Astrocyte (in vitro differentiated cells and primary cell): ENCODE measurements at regions not wholly inside any gene's neighbourhood (a gene's known extent, or its start where the extent isn't known, plus 50 kb on each side); places are given as distances from the start of the nearest gene placed in this dataset.

Experiments
- DNase-seq: peaks from one replicate; pipeline ENCODE4 v3.0.0-alpha.2; 2010; ENCODE audit warnings: low read depth
- FAIRE-seq: peaks from 2 replicates; lab custom pipeline; 2011; peaks lifted over from hg19 to GRCh38; lab: Jason Lieb, UNC
- H2AFZ ChIP-seq: 2 replicates; pipeline ENCODE4 v1.6.0; 2012; ENCODE audit warnings: low read depth, low read length, inconsistent platforms
- H3K27ac ChIP-seq: 2 replicates; pipeline ENCODE4 v1.5.1; 2011; ENCODE audit warnings: low read depth, low read length, inconsistent platforms
- H3K27me3 ChIP-seq: 2 replicates; pipeline ENCODE4 v1.6.0; 2011; ENCODE audit warnings: low read length, inconsistent platforms; ENCODE audit not compliant: insufficient read depth
- H3K36me3 ChIP-seq: 2 replicates; pipeline ENCODE4 v1.5.1; 2011; ENCODE audit warnings: low read length, inconsistent platforms; ENCODE audit not compliant: insufficient read depth
- H3K4me1 ChIP-seq: 2 replicates; pipeline ENCODE4 v1.5.1; 2011; ENCODE audit warnings: low read length, inconsistent platforms; ENCODE audit not compliant: insufficient read depth
- H3K4me2 ChIP-seq: 2 replicates; pipeline ENCODE4 v1.6.0; 2012; ENCODE audit warnings: low read length, inconsistent platforms
- H3K4me3 ChIP-seq: 2 replicates; pipeline ENCODE4 v1.5.1; 2011; ENCODE audit warnings: low read depth, mild to moderate bottlenecking, low read length, inconsistent platforms; ENCODE audit not compliant: insufficient read depth
- H3K79me2 ChIP-seq: 2 replicates; pipeline ENCODE4 v1.6.0; 2012; ENCODE audit warnings: mild to moderate bottlenecking, low read length, inconsistent platforms; ENCODE audit not compliant: insufficient read depth
- H3K9ac ChIP-seq: 2 replicates; pipeline ENCODE4 v1.6.0; 2012; ENCODE audit warnings: mild to moderate bottlenecking, low read length, inconsistent platforms
- H3K9me3 ChIP-seq: 2 replicates; pipeline ENCODE4 v1.5.1; 2012; ENCODE audit warnings: low read depth, mild to moderate bottlenecking, low read length, inconsistent platforms; ENCODE audit not compliant: insufficient read depth
- H4K20me1 ChIP-seq: 2 replicates; pipeline ENCODE4 v1.6.0; 2012; ENCODE audit warnings: low read length, inconsistent platforms; ENCODE audit not compliant: insufficient read depth
- H3K27ac Mint-ChIP-seq: one replicate; pipeline ENCODE4 v1.8.0; 2021; ENCODE audit warnings: mild to moderate bottlenecking, mixed read lengths; ENCODE audit not compliant: unreplicated experiment
- H3K27me3 Mint-ChIP-seq: one replicate; pipeline ENCODE4 v1.8.0; 2021; ENCODE audit warnings: low read depth, mixed read lengths; ENCODE audit not compliant: unreplicated experiment
- H3K36me3 Mint-ChIP-seq: one replicate; pipeline ENCODE4 v1.8.0; 2021; ENCODE audit warnings: low read depth, mixed read lengths; ENCODE audit not compliant: unreplicated experiment
- H3K4me1 Mint-ChIP-seq: one replicate; pipeline ENCODE4 v1.8.0; 2021; ENCODE audit warnings: low read depth, mixed read lengths; ENCODE audit not compliant: unreplicated experiment
- H3K4me3 Mint-ChIP-seq: one replicate; pipeline ENCODE4 v1.8.0; 2021; ENCODE audit warnings: mild to moderate bottlenecking, moderate library complexity, mixed read lengths; ENCODE audit not compliant: unreplicated experiment
- H3K9me3 Mint-ChIP-seq: one replicate; pipeline ENCODE4 v1.8.0; 2021; ENCODE audit warnings: mild to moderate bottlenecking, mixed read lengths; ENCODE audit not compliant: unreplicated experiment
- EZH2 ChIP-seq: IDR thresholded peaks from 2 replicates; pipeline ENCODE4 v1.6.1; 2012; ENCODE audit warnings: mild to moderate bottlenecking, low read length, inconsistent platforms; ENCODE audit not compliant: insufficient read depth
- TF ChIP-seq, protein P1 (sequence below): IDR thresholded peaks from 2 replicates; pipeline ENCODE4 v1.5.1; 2011; ENCODE audit warnings: low read depth, mild to moderate bottlenecking, inconsistent platforms, low read length, moderate library complexity; ENCODE audit not compliant: insufficient read depth

- H3K9me3 ChIP-seq: peaks cover 5% of the 10 kb centered on the region
- H3K4me3 Mint-ChIP-seq: no peak overlapping the region
These were observed 80.3 kb upstream of the ABHD2 start for GRCh38 chr15:89007989-89008388.

DNA sequence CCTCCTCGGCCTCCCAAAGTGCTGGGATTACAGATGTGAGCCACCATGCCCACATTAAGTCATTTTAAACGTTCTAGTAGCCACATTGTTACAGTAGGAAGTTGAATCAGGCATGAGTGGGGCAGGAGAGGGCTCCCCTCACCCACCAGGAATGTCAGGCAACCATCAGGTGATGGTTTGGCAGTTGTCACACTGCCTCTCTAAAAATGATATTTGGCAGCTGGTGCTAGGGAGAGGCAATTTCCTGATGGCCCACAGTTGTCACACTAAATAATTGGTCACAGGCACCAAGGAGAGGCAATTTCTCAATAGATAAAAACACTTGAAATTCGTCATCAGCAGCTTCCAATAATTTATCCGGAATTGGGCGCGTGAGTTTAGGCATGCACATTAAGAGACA lies 79.2 kb upstream of the ABHD2 start:
- Histone ChIP-seq H3K9me3 (peaks cover 5% of the 10 kb centered on the region), H3K4me2 (no peak overlapping the region), H3K4me1 (no peaks in the 10 kb centered on the region), H4K20me1 (no peaks in the 10 kb centered on the region), H3K9ac (no peak overlapping the region), H2AFZ (no peak overlapping the region), H3K36me3 (no peaks in the 10 kb centered on the region), H3K4me3 (no peak overlapping the region), H3K27me3 (no peaks in the 10 kb centered on the region), H3K79me2 (no peaks in the 10 kb centered on the region), H3K27ac (no peak overlapping the region)
- no peak for FAIRE-seq
- no peak overlapping the region for H3K4me3 Mint-ChIP-seq
- H3K36me3 Mint-ChIP-seq: no peaks in the 10 kb centered on the region
- H3K27ac Mint-ChIP-seq: no peak overlapping the region
- H3K27me3 Mint-ChIP-seq: peaks cover 9% of the 10 kb centered on the region
- TF ChIP-seq, protein P1, sequence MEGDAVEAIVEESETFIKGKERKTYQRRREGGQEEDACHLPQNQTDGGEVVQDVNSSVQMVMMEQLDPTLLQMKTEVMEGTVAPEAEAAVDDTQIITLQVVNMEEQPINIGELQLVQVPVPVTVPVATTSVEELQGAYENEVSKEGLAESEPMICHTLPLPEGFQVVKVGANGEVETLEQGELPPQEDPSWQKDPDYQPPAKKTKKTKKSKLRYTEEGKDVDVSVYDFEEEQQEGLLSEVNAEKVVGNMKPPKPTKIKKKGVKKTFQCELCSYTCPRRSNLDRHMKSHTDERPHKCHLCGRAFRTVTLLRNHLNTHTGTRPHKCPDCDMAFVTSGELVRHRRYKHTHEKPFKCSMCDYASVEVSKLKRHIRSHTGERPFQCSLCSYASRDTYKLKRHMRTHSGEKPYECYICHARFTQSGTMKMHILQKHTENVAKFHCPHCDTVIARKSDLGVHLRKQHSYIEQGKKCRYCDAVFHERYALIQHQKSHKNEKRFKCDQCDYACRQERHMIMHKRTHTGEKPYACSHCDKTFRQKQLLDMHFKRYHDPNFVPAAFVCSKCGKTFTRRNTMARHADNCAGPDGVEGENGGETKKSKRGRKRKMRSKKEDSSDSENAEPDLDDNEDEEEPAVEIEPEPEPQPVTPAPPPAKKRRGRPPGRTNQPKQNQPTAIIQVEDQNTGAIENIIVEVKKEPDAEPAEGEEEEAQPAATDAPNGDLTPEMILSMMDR: no peak
- no peak for TF ChIP-seq EZH2
- no peaks in the 10 kb centered on the region for H3K4me1 Mint-ChIP-seq
- H3K9me3 Mint-ChIP-seq: peaks cover 8% of the 10 kb centered on the region
- DNase-seq: no peak

More at GRCh38 chr15:89007989-89008388, 80.3 kb upstream of the ABHD2 start:
- no peaks in the 10 kb centered on the region for H3K36me3 Mint-ChIP-seq
- H3K9me3 Mint-ChIP-seq: peaks cover 3% of the 10 kb centered on the region
- no peak overlapping the region for H3K27ac Mint-ChIP-seq
- H2AFZ ChIP-seq: no peak overlapping the region
- no peak for FAIRE-seq
- no peak overlapping the region for H3K4me3 ChIP-seq
- no peaks in the 10 kb centered on the region for H3K27me3 ChIP-seq
- peaks cover under 1% of the 10 kb centered on the region for H3K4me1 Mint-ChIP-seq
- H4K20me1 ChIP-seq: no peaks in the 10 kb centered on the region
- H3K4me1 ChIP-seq: no peaks in the 10 kb centered on the region
- TF ChIP-seq, protein P1: no peak
- TF ChIP-seq EZH2: no peak
- no peaks in the 10 kb centered on the region for H3K79me2 ChIP-seq
- no peak overlapping the region for H3K27ac ChIP-seq
- no peaks in the 10 kb centered on the region for H3K36me3 ChIP-seq
- H3K9ac ChIP-seq: no peak overlapping the region
- no peak overlapping the region for H3K4me2 ChIP-seq
- no peak for DNase-seq
- H3K27me3 Mint-ChIP-seq: peaks cover 9% of the 10 kb centered on the region

GRCh38 chr15:89015412-89016097 lies 72.7 kb upstream of the ABHD2 start:
- FAIRE-seq (no peak), DNase-seq (no peak)
- H3K4me1 Mint-ChIP-seq: peaks cover 11% of the 10 kb centered on the region
- H3K79me2 ChIP-seq: no peaks in the 10 kb centered on the region
- no peaks in the 10 kb centered on the region for H3K36me3 ChIP-seq
- no peak overlapping the region for H3K27ac ChIP-seq
- H3K27me3 ChIP-seq: no peaks in the 10 kb centered on the region
- no peak overlapping the region for H3K4me3 ChIP-seq
- TF ChIP-seq, protein P1: no peak
- no peak for TF ChIP-seq EZH2
- no peak overlapping the region for H3K4me2 ChIP-seq
- H4K20me1 ChIP-seq: no peaks in the 10 kb centered on the region
- no peak overlapping the region for H3K9ac ChIP-seq
- H3K36me3 Mint-ChIP-seq: no peaks in the 10 kb centered on the region
- peaks cover 13% of the 10 kb centered on the region for H3K4me1 ChIP-seq
- peaks cover 8% of the 10 kb centered on the region for H3K9me3 Mint-ChIP-seq
- no peaks in the 10 kb centered on the region for H3K27me3 Mint-ChIP-seq
- H3K4me3 Mint-ChIP-seq: no peak overlapping the region
- H3K27ac Mint-ChIP-seq: no peak overlapping the region
- peaks cover 5% of the 10 kb centered on the region for H3K9me3 ChIP-seq
- H2AFZ ChIP-seq: no peak overlapping the region
